WI38 (cell line): ENCODE measurements at regions not wholly inside any gene's neighbourhood (a gene's known extent, or its start where the extent isn't known, plus 50 kb on each side); places are given as distances from the start of the nearest gene placed in this dataset.

Experiments
- H3K4me3 ChIP-seq: 2 replicates; pipeline ENCODE4 v1.5.1; 2011; ENCODE audit warnings: low read depth, mild to moderate bottlenecking, control low read depth, low read length
- TF ChIP-seq, protein P1 (sequence below): IDR thresholded peaks from 2 replicates; pipeline ENCODE4 v1.5.1; 2012; ENCODE audit warnings: low read depth, mild to moderate bottlenecking, control low read depth, low read length

DNA sequence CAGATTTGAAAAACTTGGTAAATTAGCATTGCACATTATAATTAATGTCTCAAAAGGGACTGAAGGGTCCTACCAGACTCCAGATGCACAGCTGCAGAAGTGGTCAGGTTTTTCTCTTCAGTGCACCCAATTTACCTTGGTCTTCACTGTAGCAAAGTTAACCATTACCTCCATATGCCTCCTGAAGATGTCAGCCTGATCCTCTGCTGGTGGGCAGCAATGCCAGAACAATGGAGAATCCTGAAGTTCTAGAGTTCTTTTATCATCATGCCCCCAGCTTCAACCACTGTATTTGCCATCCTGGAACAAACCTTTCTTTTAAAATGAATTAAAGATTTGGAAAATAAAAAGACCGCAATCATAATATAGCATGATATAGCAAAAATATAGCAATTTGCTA, 1774.8 kb upstream of the CELF4 start:
- TF ChIP-seq, protein P1, sequence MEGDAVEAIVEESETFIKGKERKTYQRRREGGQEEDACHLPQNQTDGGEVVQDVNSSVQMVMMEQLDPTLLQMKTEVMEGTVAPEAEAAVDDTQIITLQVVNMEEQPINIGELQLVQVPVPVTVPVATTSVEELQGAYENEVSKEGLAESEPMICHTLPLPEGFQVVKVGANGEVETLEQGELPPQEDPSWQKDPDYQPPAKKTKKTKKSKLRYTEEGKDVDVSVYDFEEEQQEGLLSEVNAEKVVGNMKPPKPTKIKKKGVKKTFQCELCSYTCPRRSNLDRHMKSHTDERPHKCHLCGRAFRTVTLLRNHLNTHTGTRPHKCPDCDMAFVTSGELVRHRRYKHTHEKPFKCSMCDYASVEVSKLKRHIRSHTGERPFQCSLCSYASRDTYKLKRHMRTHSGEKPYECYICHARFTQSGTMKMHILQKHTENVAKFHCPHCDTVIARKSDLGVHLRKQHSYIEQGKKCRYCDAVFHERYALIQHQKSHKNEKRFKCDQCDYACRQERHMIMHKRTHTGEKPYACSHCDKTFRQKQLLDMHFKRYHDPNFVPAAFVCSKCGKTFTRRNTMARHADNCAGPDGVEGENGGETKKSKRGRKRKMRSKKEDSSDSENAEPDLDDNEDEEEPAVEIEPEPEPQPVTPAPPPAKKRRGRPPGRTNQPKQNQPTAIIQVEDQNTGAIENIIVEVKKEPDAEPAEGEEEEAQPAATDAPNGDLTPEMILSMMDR, result no peak
- no peak overlapping the region for H3K4me3 ChIP-seq

DNA sequence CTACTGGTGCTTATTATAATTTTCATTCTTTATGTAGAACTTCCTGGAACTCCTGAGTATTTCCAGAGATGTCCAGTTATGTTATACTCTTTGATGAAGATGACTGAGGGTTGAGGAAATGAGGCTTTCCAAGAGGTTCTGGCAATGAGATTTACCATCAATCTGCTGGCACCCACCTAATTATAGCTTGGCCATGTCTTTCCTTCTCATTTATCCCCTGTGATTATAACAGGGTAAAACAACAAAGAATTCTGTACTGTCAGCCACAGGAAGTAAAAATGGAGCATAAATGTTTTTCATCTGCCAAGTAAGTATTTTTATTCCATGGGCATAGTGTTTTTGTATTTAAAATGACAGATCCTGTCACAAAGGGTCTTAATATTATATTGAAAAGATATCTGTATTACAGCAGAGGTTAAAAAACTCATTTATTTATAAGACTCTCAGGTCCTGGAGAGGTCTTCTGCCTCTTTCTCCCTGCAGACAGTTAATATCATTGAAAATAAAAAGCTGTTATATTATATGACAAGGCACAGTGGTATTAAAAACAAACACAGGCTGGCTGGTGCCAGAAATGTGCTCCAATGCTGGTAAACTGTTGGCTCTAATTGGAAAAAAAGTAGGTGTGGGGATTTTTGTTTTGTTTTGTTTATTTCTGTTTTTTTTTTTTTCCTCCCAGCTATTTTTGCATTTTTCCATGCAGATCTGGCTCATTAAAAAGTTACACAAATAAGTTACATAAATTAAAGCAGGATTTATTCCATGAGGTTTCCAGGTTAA, 1764.1 kb upstream of the CELF4 start:
- TF ChIP-seq, protein P1, result no peak

DNA sequence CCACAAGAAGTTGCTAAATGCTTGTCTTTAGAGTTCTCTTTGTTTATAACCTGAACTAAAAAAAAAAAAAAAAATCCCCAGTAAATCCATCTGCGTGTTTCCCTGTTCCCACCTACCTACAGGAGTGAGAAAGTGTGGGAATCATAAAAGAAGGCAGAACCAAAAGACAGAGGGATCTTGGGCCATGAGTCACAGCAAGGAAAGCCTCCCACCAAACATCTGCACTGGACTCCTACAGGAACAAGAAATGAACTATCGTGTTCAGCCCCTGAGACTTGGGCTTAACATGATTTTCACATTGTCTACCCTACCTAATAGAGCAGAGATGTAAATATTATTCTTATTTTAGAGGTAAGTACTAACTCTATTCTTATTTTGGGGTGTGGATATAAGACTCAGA, 1761.2 kb upstream of the CELF4 start:
- H3K4me3 ChIP-seq, result no peak overlapping the region
- TF ChIP-seq, protein P1, result no peak

More for the DNA sequence above, 1764.1 kb upstream of the CELF4 start:
- no peak overlapping the region for H3K4me3 ChIP-seq

DNA sequence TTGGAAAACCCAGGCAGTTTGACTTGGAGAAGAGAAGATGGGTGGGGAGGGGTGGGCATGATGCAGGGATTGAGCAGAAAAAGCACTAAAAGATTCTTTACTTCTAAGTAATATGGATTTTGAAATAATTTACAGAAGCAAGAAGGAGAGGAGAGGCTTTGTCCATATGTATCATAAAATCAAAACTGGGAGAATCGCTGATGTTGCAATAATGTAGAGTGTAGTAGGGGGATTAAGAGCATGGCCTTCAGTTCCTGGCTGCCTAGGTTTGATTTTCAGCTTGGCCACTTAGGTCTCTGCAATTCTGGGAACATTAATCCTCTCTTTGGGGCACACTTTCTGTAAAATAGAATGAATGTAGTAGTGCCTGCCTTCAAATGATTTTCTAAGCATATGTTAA, 1760.4 kb upstream of the CELF4 start:
- H3K4me3 ChIP-seq, result no peak overlapping the region
- TF ChIP-seq, protein P1, result no peak

DNA sequence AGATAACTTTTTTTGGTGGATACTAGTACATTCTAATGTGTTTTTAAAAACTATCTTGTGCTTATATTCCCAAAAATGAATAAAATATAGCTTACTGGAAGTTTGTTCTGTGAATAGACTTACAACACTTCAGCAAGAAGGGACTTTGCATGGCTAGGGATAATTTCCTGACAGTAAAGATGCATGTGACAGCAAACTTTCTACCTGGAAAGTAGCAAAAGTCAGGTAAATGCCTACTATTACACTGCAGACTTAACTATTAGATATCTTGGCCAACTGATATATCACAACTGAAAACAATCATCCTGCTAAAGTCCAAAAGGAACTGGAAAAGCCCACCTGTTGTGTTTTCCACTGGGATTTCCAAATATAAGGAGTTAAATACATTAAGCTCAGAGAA, 1753.5 kb upstream of the CELF4 start:
- TF ChIP-seq, protein P1, result no peak

DNA sequence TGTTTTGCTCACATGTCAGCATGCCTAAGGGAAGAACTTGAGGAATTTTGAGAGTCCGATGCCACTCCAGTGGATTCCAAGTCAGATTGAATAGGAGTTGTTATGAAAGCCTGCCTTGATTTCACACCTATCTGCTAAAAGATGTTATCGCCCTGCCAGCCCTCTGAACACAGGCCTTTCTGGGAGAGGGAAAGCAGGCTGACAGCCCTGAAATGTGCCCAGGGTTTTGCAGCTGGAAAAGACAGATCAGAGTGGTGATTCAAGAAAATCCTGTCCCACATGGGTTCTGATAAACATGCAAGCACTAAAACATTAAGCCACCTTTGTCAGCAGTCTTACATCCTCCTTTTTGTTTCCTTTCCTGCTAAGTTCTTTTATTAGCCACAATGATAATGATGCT, 1752.9 kb upstream of the CELF4 start:
- no peak overlapping the region for H3K4me3 ChIP-seq
- TF ChIP-seq, protein P1, result no peak

More for the DNA sequence above, 1753.5 kb upstream of the CELF4 start:
- no peak overlapping the region for H3K4me3 ChIP-seq

DNA sequence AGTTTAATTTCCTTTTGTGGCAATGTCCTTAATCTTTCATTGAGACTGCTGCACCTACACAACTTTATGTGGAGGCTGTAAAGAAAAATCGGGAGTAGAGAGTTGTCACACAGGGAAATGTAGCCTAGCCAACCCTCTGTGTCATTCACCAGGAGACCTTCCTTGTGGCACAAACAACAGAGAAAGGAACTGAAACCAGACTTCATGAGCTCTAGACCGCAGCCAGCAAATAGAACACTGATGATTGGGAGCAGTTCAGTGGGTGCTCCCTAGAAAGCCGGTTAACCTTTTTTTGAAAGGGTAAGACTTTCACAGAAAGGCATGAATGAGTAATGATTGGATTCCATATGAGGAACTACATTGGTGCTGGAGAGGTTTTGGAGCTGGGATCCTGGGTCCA, 1752.4 kb upstream of the CELF4 start:
- TF ChIP-seq, protein P1, result no peak
- H3K4me3 ChIP-seq, result no peak overlapping the region
